ENCODE measurements at regions not wholly inside any gene's neighbourhood (a gene's known extent, or its start where the extent isn't known, plus 50 kb on each side); places are given as distances from the start of the nearest gene placed in this dataset.

GRCh38 chr10:58996866-58997265 lies 179.6 kb upstream of the PHYHIPL start:
- no peak for DNase-seq

GRCh38 chr10:58998924-58999713 lies 177.3 kb upstream of the PHYHIPL start:
- no peak for DNase-seq

GRCh38 chr10:59000162-59000825 lies 176.1 kb upstream of the PHYHIPL start:
- DNase-seq = no peak

GRCh38 chr10:59002011-59002410 lies 174.4 kb upstream of the PHYHIPL start:
- no peak for DNase-seq

- no peak for DNase-seq
Observed at GRCh38 chr10:59003203-59003602, 173.2 kb upstream of the PHYHIPL start.

GRCh38 chr10:59004392-59004791 lies 172.1 kb upstream of the PHYHIPL start:
- DNase-seq = no peak

GRCh38 chr10:59006511-59007306 lies 169.7 kb upstream of the PHYHIPL start:
- peak; percentile 41 for DNase-seq

GRCh38 chr10:59007307-59008025 lies 169.0 kb upstream of the PHYHIPL start:
- DNase-seq = no peak

GRCh38 chr10:59008452-59008851 lies 168.0 kb upstream of the PHYHIPL start:
- DNase-seq = no peak

GRCh38 chr10:59011972-59012632 lies 164.3 kb upstream of the PHYHIPL start:
- no peak for DNase-seq

GRCh38 chr10:59012839-59013238 lies 163.6 kb upstream of the PHYHIPL start:
- DNase-seq = no peak

- no peak for DNase-seq
Observed at GRCh38 chr10:59016043-59016442, 160.4 kb upstream of the PHYHIPL start.

- no peak for DNase-seq
Observed at GRCh38 chr10:59018977-59019376, 157.5 kb upstream of the PHYHIPL start.

- no peak for DNase-seq
Observed at GRCh38 chr10:59019603-59020002, 156.8 kb upstream of the PHYHIPL start.

- no peak for DNase-seq
Observed at GRCh38 chr10:59020502-59020901, 155.9 kb upstream of the PHYHIPL start.

- DNase-seq = no peak
Observed at GRCh38 chr10:59025981-59026765, 150.3 kb upstream of the PHYHIPL start.

GRCh38 chr10:59027975-59028655 lies 148.3 kb upstream of the PHYHIPL start:
- no peak for DNase-seq

- DNase-seq = no peak
Observed at GRCh38 chr10:59033622-59034021, 142.8 kb upstream of the PHYHIPL start.

- DNase-seq = no peak
Observed at GRCh38 chr10:59036311-59037017, 140.0 kb upstream of the PHYHIPL start.

- DNase-seq = no peak
Observed at GRCh38 chr10:59037018-59037389, 139.4 kb upstream of the PHYHIPL start.
